Stomach (tissue), 4 donors: ENCODE measurements at regions not wholly inside any gene's neighbourhood (a gene's known extent, or its start where the extent isn't known, plus 50 kb on each side); places are given as distances from the start of the nearest gene placed in this dataset.

Experiments
- EP300 ChIP-seq: sonication (generic); formaldehyde crosslinking; IDR thresholded peaks from one replicate; pipeline ENCODE4 v1.6.1; 2017; ENCODE audit warnings: antibody characterized with exemption
- POLR2A ChIP-seq, 4 donors: fragments of 450-650 bp; IDR thresholded peaks; one replicate each; pipeline ENCODE4 v1.6.1; 2016; ENCODE audit warnings: antibody characterized with exemption in 4 of 4, control low read depth in 2 of 4, mild to moderate bottlenecking in 1 of 4, moderate library complexity in 1 of 4
- TF ChIP-seq, protein P1 (sequence below), 7 experiments: fragments of 450-650 bp in 4 of 7; fragments of 200-600 bp in 3 of 7; sonication (generic) in 3 of 7; IDR thresholded peaks; one replicate each; pipeline ENCODE4 v1.5.1; 2016 to 2019; ENCODE audit warnings: antibody characterized with exemption in 7 of 7, control low read depth in 2 of 7, mild to moderate bottlenecking in 1 of 7

- TF ChIP-seq, protein P1, sequence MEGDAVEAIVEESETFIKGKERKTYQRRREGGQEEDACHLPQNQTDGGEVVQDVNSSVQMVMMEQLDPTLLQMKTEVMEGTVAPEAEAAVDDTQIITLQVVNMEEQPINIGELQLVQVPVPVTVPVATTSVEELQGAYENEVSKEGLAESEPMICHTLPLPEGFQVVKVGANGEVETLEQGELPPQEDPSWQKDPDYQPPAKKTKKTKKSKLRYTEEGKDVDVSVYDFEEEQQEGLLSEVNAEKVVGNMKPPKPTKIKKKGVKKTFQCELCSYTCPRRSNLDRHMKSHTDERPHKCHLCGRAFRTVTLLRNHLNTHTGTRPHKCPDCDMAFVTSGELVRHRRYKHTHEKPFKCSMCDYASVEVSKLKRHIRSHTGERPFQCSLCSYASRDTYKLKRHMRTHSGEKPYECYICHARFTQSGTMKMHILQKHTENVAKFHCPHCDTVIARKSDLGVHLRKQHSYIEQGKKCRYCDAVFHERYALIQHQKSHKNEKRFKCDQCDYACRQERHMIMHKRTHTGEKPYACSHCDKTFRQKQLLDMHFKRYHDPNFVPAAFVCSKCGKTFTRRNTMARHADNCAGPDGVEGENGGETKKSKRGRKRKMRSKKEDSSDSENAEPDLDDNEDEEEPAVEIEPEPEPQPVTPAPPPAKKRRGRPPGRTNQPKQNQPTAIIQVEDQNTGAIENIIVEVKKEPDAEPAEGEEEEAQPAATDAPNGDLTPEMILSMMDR (IDR thresholded peaks at IDR 0.05): no peak
- TF ChIP-seq POLR2A (IDR thresholded peaks at IDR 0.05): no peak
- TF ChIP-seq EP300: no peak
These were observed 61.8 kb downstream of the PIK3C2A start for GRCh38 chr11:17145972-17146371.
